ENCODE measurements at regions not wholly inside any gene's neighbourhood (a gene's known extent, or its start where the extent isn't known, plus 50 kb on each side); places are given as distances from the start of the nearest gene placed in this dataset.

GRCh38 chr13:47545201-47546024 is 455.7 kb downstream of the SUCLA2 start:
- WGBS (ENCODE audit: insufficient coverage): 100% methylated on average over 2 of the region's 5 CpGs
- H3K9me3 ChIP-seq (ENCODE audit: control extremely low read depth in 1 of 5, control insufficient read depth in 4 of 5, insufficient read depth in 2 of 5, low read depth in 1 of 5, low read length in 4 of 5): no peaks in the 10 kb centered on the region
- H3K4me1 ChIP-seq (ENCODE audit: control extremely low read depth in 1 of 4, control insufficient read depth in 4 of 4, insufficient read depth in 4 of 4, low read length in 3 of 4): no peaks in the 10 kb centered on the region
- ChIA-PET CTCF (no interaction called here), POLR2A (no interaction called here)
- no peak overlapping the region for H3K4me3 ChIP-seq (ENCODE audit: control insufficient read depth in 1 of 7, extremely low read depth in 1 of 7, insufficient read depth in 4 of 7, low read depth in 2 of 7, low read length in 6 of 7)
- no peaks in the 10 kb centered on the region for H3K27me3 ChIP-seq (replicated peaks in 2 of 5; ENCODE audit: control insufficient read depth in 4 of 5, insufficient read depth in 5 of 5, low read length in 4 of 5)
- H3K27ac ChIP-seq (ENCODE audit: insufficient read depth in 1 of 2, low read depth in 1 of 2, low read length in 2 of 2, poor library complexity in 1 of 2, severe bottlenecking in 2 of 2): no peak overlapping the region
- DNase-seq: no peak
- H3K36me3 ChIP-seq (ENCODE audit: control insufficient read depth in 4 of 4, insufficient read depth in 4 of 4, low read length in 3 of 4): no peaks in the 10 kb centered on the region

- ChIA-PET POLR2A (no interaction called here), CTCF (no interaction called here)
- 100% methylated on average over 1 of the region's 2 CpGs for WGBS (ENCODE audit: insufficient coverage)
- Histone ChIP-seq H3K9me3 (ENCODE audit: control extremely low read depth in 1 of 5, control insufficient read depth in 4 of 5, insufficient read depth in 2 of 5, low read depth in 1 of 5, low read length in 4 of 5) (no peaks in the 10 kb centered on the region), H3K4me3 (ENCODE audit: control insufficient read depth in 1 of 7, extremely low read depth in 1 of 7, insufficient read depth in 4 of 7, low read depth in 2 of 7, low read length in 6 of 7) (no peak overlapping the region), H3K27ac (ENCODE audit: insufficient read depth in 1 of 2, low read depth in 1 of 2, low read length in 2 of 2, poor library complexity in 1 of 2, severe bottlenecking in 2 of 2) (no peak overlapping the region), H3K27me3 (replicated peaks in 2 of 5; ENCODE audit: control insufficient read depth in 4 of 5, insufficient read depth in 5 of 5, low read length in 4 of 5) (no peaks in the 10 kb centered on the region), H3K36me3 (ENCODE audit: control insufficient read depth in 4 of 4, insufficient read depth in 4 of 4, low read length in 3 of 4) (no peaks in the 10 kb centered on the region), H3K4me1 (ENCODE audit: control extremely low read depth in 1 of 4, control insufficient read depth in 4 of 4, insufficient read depth in 4 of 4, low read length in 3 of 4) (no peaks in the 10 kb centered on the region)
- DNase-seq: no peak
Observed at GRCh38 chr13:47539317-47539716, 461.8 kb downstream of the SUCLA2 start.

- POLR2A ChIA-PET: no interaction called here
- CTCF ChIA-PET: no interaction called here
- Histone ChIP-seq H3K4me3 (ENCODE audit: control insufficient read depth in 1 of 7, extremely low read depth in 1 of 7, insufficient read depth in 4 of 7, low read depth in 2 of 7, low read length in 6 of 7) (no peak overlapping the region), H3K4me1 (ENCODE audit: control extremely low read depth in 1 of 4, control insufficient read depth in 4 of 4, insufficient read depth in 4 of 4, low read length in 3 of 4) (peaks cover 0 to 2% (median 0%) of the 10 kb centered on the region in 4 experiments), H3K27me3 (replicated peaks in 2 of 5; ENCODE audit: control insufficient read depth in 4 of 5, insufficient read depth in 5 of 5, low read length in 4 of 5) (no peaks in the 10 kb centered on the region), H3K9me3 (ENCODE audit: control extremely low read depth in 1 of 5, control insufficient read depth in 4 of 5, insufficient read depth in 2 of 5, low read depth in 1 of 5, low read length in 4 of 5) (peaks cover 0 to 6% (median 0%) of the 10 kb centered on the region in 5 experiments), H3K27ac (ENCODE audit: insufficient read depth in 1 of 2, low read depth in 1 of 2, low read length in 2 of 2, poor library complexity in 1 of 2, severe bottlenecking in 2 of 2) (no peak overlapping the region), H3K36me3 (ENCODE audit: control insufficient read depth in 4 of 4, insufficient read depth in 4 of 4, low read length in 3 of 4) (no peaks in the 10 kb centered on the region)
- DNase-seq: no peak
- WGBS (ENCODE audit: insufficient coverage): 100% methylated on average over 1 of the region's 1 CpG
Observed at GRCh38 chr13:47523771-47524170, 477.3 kb downstream of the SUCLA2 start.

- CTCF ChIA-PET: no interaction called here
- no peak overlapping the region for H3K27ac ChIP-seq (ENCODE audit: insufficient read depth in 1 of 2, low read depth in 1 of 2, low read length in 2 of 2, poor library complexity in 1 of 2, severe bottlenecking in 2 of 2)
- H3K27me3 ChIP-seq (replicated peaks in 2 of 5; ENCODE audit: control insufficient read depth in 4 of 5, insufficient read depth in 5 of 5, low read length in 4 of 5): no peaks in the 10 kb centered on the region
- no peak overlapping the region for H3K4me3 ChIP-seq (ENCODE audit: control insufficient read depth in 1 of 7, extremely low read depth in 1 of 7, insufficient read depth in 4 of 7, low read depth in 2 of 7, low read length in 6 of 7)
- H3K4me1 ChIP-seq (ENCODE audit: control extremely low read depth in 1 of 4, control insufficient read depth in 4 of 4, insufficient read depth in 4 of 4, low read length in 3 of 4): peaks cover 0 to 2% (median 0%) of the 10 kb centered on the region in 4 experiments
- no peak for DNase-seq
- WGBS (ENCODE audit: insufficient coverage): 100% methylated on average over 2 of the region's 2 CpGs
- POLR2A ChIA-PET: no interaction called here
- peaks cover 0 to 6% (median 0%) of the 10 kb centered on the region in 5 experiments for H3K9me3 ChIP-seq (ENCODE audit: control extremely low read depth in 1 of 5, control insufficient read depth in 4 of 5, insufficient read depth in 2 of 5, low read depth in 1 of 5, low read length in 4 of 5)
- no peaks in the 10 kb centered on the region for H3K36me3 ChIP-seq (ENCODE audit: control insufficient read depth in 4 of 4, insufficient read depth in 4 of 4, low read length in 3 of 4)
Observed at GRCh38 chr13:47521890-47522487, 479.1 kb downstream of the SUCLA2 start.

- Histone ChIP-seq H3K36me3 (ENCODE audit: control insufficient read depth in 4 of 4, insufficient read depth in 4 of 4, low read length in 3 of 4) (no peaks in the 10 kb centered on the region), H3K27me3 (replicated peaks in 2 of 5; ENCODE audit: control insufficient read depth in 4 of 5, insufficient read depth in 5 of 5, low read length in 4 of 5) (no peaks in the 10 kb centered on the region), H3K4me1 (ENCODE audit: control extremely low read depth in 1 of 4, control insufficient read depth in 4 of 4, insufficient read depth in 4 of 4, low read length in 3 of 4) (peaks cover 0 to 2% (median 0%) of the 10 kb centered on the region in 4 experiments), H3K4me3 (ENCODE audit: control insufficient read depth in 1 of 7, extremely low read depth in 1 of 7, insufficient read depth in 4 of 7, low read depth in 2 of 7, low read length in 6 of 7) (no peak overlapping the region), H3K9me3 (ENCODE audit: control extremely low read depth in 1 of 5, control insufficient read depth in 4 of 5, insufficient read depth in 2 of 5, low read depth in 1 of 5, low read length in 4 of 5) (peaks cover 0 to 9% (median 0%) of the 10 kb centered on the region in 5 experiments), H3K27ac (ENCODE audit: insufficient read depth in 1 of 2, low read depth in 1 of 2, low read length in 2 of 2, poor library complexity in 1 of 2, severe bottlenecking in 2 of 2) (no peak overlapping the region)
- no peak for DNase-seq
- ChIA-PET CTCF (no interaction called here), POLR2A (no interaction called here)
- 100% methylated on average over 1 of the region's 2 CpGs for WGBS (ENCODE audit: insufficient coverage)
Observed at GRCh38 chr13:47519626-47520025, 481.4 kb downstream of the SUCLA2 start.

- H3K27me3 ChIP-seq (replicated peaks in 2 of 5; ENCODE audit: control insufficient read depth in 4 of 5, insufficient read depth in 5 of 5, low read length in 4 of 5): no peaks in the 10 kb centered on the region
- POLR2A ChIA-PET: no interaction called here
Observed at GRCh38 chr13:47518530-47518929, 482.5 kb downstream of the SUCLA2 start.

GRCh38 chr13:47511647-47512046 is 489.4 kb downstream of the SUCLA2 start:
- no peak overlapping the region for H3K27ac ChIP-seq (ENCODE audit: insufficient read depth in 1 of 2, low read depth in 1 of 2, low read length in 2 of 2, poor library complexity in 1 of 2, severe bottlenecking in 2 of 2)
- ChIA-PET CTCF (no interaction called here), POLR2A (no interaction called here)
- no peak for DNase-seq
- H3K27me3 ChIP-seq (replicated peaks in 2 of 5; ENCODE audit: control insufficient read depth in 4 of 5, insufficient read depth in 5 of 5, low read length in 4 of 5): no peaks in the 10 kb centered on the region
- WGBS (ENCODE audit: insufficient coverage): no CpG with 5 or more reads among the region's 1 CpG
- H3K4me3 ChIP-seq (ENCODE audit: control insufficient read depth in 1 of 7, extremely low read depth in 1 of 7, insufficient read depth in 4 of 7, low read depth in 2 of 7, low read length in 6 of 7): no peak overlapping the region
- H3K36me3 ChIP-seq (ENCODE audit: control insufficient read depth in 4 of 4, insufficient read depth in 4 of 4, low read length in 3 of 4): no peaks in the 10 kb centered on the region
- no peaks in the 10 kb centered on the region for H3K4me1 ChIP-seq (ENCODE audit: control extremely low read depth in 1 of 4, control insufficient read depth in 4 of 4, insufficient read depth in 4 of 4, low read length in 3 of 4)
- H3K9me3 ChIP-seq (ENCODE audit: control extremely low read depth in 1 of 5, control insufficient read depth in 4 of 5, insufficient read depth in 2 of 5, low read depth in 1 of 5, low read length in 4 of 5): peaks cover 0 to 4% (median 0%) of the 10 kb centered on the region in 5 experiments

More at GRCh38 chr13:47518530-47518929, 482.5 kb downstream of the SUCLA2 start:
- Histone ChIP-seq H3K9me3 (ENCODE audit: control extremely low read depth in 1 of 5, control insufficient read depth in 4 of 5, insufficient read depth in 2 of 5, low read depth in 1 of 5, low read length in 4 of 5) (peaks cover 0 to 9% (median 0%) of the 10 kb centered on the region in 5 experiments), H3K27ac (ENCODE audit: insufficient read depth in 1 of 2, low read depth in 1 of 2, low read length in 2 of 2, poor library complexity in 1 of 2, severe bottlenecking in 2 of 2) (no peak overlapping the region), H3K36me3 (ENCODE audit: control insufficient read depth in 4 of 4, insufficient read depth in 4 of 4, low read length in 3 of 4) (no peaks in the 10 kb centered on the region), H3K4me1 (ENCODE audit: control extremely low read depth in 1 of 4, control insufficient read depth in 4 of 4, insufficient read depth in 4 of 4, low read length in 3 of 4) (peaks cover 0 to 2% (median 0%) of the 10 kb centered on the region in 4 experiments), H3K4me3 (ENCODE audit: control insufficient read depth in 1 of 7, extremely low read depth in 1 of 7, insufficient read depth in 4 of 7, low read depth in 2 of 7, low read length in 6 of 7) (no peak overlapping the region)
- no CpG with 5 or more reads among the region's 1 CpG for WGBS (ENCODE audit: insufficient coverage)
- DNase-seq: no peak
- CTCF ChIA-PET: no interaction called here

Data from common myeloid progenitor, CD34-positive (primary cell).